HUDEP-2 (cell line): ENCODE measurements at regions not wholly inside any gene's neighbourhood (a gene's known extent, or its start where the extent isn't known, plus 50 kb on each side); places are given as distances from the start of the nearest gene placed in this dataset.
A peak's percentile ranks its signal among the peaks of the same experiment; 100 is the strongest.
"Not testable (repeated sequence)": the region's sequence is repeated elsewhere in the genome, so short reads cannot be mapped to it uniquely, and the experiment has no call there.

Experiments
- DNase-seq, 76 experiments: peaks; one replicate each; lab custom pipeline; 2025; ENCODE audit not compliant: unreplicated experiment in 76 of 76; lab: John Stamatoyannopoulos, UW

DNA sequence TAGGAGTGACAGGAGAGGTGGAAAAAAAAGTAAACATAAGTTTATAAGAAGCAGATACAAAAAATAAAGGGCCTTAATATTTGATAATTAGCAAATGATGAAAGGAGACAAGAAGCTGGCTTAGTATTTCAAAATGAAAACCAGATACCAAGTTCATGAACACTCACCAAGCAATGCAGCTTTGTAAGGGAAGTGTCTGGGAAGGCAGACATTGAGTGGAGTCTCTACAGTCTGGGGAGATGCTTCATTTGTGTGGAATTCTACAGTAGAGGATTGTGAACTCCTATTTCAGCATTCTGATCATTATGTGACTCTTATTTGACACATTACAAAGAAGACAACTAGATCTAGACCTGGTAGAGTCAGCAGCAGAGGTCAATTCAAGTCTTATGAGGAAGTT lies 1072.7 kb downstream of the DSC3 start:
- no peak for DNase-seq

DNA sequence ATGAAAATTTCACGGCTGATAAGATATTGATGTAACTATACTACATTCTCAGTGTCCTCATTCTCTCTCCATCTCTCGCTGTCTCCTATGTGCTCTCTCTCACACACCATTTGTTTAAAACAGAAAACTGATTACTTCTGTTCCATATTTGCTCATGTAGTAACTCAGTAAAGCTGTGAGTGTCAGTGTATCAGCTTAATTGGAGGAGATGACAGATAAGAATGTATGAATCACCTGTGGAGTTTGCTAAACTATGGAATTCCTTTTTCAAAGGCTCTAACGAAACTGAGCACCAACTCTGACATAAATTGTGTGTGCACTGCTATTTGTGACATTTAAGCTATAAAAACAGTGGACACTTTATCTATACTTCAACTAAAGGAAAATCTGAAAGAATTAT lies 1080.0 kb downstream of the DSC3 start:
- DNase-seq, result no peak

DNA sequence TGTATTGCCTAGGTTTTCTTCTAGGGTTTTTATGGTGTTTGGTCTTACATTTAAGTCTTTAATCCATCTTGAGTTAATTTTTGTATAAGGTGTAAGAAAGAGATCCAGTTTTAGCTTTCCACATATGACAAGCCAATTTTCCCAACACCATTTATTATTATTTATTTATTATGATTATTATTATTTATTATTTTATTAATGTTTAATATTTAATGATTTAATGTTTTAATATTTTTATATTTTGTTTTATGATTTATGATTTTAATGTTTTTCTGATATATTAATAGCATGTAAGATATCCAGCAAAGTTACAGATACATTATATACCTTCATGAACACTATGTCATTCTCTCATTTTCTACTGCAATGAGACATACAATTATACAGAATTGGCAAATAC lies 1082.0 kb downstream of the DSC3 start:
- no peak for DNase-seq

DNA sequence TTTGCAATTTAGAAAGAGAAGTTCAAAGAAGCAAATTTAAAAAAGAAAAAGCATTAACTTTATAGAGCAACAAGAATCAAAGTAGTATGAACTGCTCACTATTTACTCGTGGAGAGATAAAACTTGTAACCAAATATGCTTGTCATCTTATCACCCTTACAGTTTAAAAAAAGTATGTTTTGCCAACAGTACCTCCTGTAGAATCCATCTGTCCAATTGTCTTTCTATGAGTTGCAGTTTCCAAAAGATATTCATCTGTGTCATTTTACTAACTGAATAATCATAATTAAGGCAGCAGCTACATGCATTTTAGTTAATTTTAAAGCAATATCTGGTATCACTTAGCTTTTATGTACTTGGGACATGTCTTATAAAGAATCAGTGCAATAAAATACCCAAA lies 1112.3 kb downstream of the DSC3 start:
- no peak for DNase-seq

DNA sequence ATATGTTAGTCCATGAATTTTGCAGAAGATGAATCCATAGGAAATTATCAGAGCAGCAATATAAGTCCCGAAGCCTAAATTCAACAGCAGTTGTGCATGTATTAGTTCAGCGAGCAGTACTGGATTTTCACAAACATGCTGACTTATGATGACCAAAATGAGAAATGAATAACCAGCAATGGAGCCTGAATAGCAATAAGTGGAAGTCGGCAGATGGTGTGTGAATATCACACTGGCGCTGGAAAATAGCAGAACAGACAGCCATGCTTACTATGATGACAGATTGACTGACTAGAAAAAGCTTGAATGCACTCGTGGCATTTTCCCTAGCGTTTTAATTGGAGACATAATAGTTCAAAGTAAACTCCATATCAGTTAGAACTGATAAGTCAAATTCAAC lies 1114.5 kb downstream of the DSC3 start:
- DNase-seq, result no peak

DNA sequence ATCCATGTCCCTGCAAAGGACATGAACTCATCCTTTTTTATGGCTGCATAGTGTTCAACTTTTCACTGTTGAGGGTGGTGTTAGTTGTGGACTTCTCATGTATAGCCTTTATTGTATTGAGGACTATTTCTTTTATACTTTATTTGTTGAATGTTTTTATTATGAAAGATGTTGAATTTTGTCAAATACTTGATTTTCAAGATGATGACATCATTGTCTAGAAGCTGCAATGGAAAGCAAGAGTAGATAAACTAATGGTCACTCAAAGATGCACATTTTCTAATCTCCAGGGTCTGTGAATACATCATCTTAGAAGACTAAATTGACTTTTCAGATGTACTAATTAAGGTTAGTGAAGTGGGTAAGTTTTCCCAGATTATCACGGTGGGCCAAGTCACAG lies 1117.0 kb downstream of the DSC3 start:
- DNase-seq, result no peak

DNA sequence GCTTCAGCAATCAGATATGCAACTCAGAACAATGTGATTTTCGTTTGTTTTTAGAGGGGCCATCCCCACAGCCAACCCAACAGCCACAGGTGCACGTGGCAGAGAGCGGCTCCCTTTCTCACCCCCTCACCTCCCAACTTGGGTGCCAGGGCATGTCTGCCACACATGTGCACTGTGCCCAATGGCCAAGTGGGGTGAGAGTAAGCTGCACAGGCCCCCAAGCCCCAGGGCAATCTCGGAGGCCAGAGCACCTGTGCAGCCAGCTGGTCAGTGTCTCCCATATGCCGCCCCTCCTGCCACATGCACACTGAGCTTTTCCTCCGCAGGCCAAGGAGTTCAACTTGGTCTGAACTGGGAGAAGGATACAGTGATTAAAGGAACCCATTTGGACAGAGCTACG lies 1130.2 kb downstream of the DSC3 start:
- DNase-seq, result no peak

DNA sequence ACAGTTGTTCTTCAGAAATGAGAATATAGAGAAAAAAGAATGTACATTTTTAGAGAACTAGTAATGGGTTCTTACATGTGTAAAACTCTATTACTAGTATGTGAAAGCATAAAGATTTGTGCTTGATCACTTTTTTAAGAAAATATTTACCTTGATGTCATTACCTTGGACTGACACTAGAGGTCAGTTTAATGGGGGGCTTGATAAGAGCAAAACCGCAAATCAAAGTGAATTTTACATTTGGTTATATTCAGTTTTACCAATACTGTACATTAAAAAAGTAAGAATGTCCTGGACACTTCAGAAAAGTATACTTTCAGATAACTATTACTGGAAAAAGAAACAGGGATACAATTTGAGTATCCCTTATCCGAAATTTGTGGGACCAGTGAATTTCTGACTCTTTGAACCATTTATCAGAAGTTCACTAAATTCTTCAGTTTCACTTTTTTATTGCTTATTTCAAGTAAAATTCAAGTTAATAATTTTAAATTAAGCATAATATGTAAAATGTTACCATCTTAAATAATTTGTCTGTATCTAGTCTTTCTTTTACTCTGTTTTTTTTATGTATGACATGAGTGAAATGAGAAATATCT lies 1149.5 kb downstream of the DSC3 start:
- peak in 2 of 76 experiments; percentile 1 to 2 for DNase-seq

DNA sequence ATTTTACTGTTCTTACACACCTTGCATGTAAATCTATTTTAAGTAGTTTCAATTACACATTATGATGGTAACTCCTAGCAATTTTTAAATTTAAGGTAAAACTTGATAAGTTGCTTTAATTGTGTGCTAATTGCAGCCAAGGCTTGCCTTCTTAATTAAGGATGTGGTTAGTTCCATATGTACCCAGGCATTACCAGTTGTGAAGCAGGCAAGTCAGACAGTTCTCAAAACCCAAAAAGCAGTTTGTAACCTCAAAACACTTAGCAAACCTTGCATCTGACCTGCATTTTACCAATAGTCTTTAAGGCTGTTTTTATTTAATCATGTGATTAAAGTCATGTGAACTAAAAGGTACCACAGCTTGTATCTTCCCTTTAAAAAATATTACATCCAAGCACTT lies 1159.4 kb downstream of the DSC3 start:
- no peak for DNase-seq

DNA sequence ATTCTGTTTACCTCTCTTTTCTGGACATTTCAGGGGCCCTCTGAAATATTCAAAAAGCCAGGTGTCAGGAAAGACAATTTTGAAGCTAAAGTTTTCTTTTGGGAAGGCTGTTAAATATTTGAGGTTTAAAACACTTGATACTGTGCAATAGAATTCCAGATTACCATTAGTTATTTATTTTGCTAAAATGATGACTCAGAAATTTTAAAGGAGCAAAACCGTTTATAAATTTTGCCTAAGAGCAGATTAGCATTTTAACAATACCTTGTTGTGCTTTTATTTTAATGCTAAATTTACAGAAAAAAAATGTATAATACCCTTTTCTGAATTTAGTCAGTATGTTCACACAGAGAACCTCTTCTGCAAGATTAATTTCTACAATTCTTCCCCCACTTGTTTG lies 1159.9 kb downstream of the DSC3 start:
- no peak for DNase-seq

DNA sequence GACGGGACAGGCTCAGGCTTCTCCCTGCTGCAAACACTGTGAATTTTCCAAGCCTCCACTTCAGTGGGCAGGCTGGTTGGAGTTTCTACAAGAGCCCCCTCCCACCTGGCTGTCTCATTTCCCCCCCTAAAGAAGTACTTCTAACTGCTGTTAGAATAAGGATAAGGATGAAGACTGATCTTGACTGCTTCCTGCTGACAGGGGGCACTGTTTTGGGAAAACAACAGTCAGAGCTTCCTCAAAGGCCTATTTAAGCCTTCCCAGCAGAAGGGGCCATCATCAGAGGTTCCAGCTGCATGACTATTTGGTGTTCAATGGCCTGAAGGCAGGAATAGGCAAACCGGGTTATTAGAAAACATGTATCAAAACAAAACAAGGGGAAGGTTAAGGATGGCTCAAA lies 1162.8 kb downstream of the DSC3 start:
- DNase-seq, result no peak

DNA sequence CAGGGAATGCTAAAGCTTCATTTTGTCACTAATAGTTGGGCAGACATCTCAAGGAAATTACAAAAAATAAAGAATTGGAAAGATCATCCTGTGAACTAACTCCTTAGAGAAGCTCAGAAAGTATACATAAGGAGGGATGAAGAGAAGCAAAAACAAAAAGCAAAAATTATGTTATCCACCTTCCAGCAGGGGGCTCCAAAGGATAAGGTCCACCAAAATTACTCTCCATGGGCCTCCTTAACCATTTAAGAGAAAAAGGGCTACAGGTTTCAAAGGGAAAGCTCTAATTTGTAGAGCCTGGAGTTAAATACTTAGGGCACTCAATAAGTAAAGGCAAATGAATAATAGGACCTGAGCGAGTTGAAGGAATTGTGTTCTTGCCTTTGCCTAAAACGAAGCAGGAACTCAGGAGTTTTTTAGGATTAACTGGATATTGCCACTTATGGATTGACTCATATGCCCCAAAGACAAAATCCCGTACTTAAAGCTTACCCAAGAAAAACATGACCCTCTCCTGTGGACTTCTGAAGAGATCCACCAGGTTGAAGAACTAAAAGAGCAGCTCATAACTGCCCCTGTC lies 1167.9 kb downstream of the DSC3 start:
- DNase-seq, result peak in 15 of 76 experiments; percentile 2 to 43 (median 12)

DNA sequence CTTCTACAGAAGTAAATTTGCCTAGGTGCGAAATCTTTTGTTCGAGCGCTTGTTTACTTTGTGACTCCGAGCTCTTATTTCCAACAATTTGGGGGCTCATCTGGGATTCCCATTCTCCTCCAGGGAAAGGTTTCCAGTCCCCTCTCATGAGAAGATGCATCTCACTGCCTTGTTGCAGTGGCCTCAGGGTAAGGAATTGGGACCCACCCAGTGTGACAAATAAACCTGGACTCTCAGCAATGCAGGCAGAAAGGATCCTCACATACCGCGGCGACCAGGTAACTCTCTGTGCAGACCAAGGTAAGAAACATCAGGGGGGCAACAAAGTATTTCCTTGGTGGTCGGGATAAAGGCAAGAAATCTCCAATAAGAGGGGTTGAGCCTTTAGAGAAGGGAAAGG lies 1169.3 kb downstream of the DSC3 start:
- no peak for DNase-seq

DNA sequence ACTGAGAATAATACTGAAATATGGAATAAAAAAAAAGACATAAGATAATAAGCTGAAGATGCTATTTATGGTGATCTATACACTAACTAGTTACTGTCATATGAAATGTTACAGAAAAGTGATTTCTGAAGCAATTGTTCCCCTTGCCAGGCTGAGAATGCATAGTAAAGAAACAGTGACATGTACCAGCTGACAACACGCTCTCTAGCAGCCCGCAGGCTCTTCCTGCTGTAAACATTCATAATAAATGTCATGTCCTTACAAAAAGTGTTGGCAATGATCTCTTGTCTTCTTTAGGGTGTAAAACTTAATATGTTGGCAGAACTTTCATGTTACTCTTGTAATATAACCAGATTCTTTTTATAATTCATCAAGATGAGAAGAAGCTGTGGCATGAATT lies 1171.3 kb downstream of the DSC3 start:
- no peak for DNase-seq

DNA sequence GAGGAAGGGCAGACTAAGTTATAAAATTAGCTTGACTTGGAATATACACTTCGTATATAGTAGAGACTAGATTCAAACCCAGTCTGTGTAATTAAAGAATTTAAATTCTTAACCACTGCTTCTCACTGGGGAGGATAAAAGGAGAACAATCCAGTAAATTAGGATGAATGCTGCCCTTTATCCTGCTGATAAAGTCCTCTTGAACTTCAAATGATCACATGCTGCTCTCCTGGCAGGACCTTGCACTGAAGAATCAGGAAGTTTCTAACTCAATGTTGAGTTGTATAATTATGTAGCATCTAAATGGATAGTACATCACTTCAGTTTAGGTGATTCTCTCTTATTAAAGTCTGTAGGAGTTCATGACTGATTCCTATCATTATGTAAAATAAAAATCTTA lies 1179.7 kb downstream of the DSC3 start:
- no peak for DNase-seq

DNA sequence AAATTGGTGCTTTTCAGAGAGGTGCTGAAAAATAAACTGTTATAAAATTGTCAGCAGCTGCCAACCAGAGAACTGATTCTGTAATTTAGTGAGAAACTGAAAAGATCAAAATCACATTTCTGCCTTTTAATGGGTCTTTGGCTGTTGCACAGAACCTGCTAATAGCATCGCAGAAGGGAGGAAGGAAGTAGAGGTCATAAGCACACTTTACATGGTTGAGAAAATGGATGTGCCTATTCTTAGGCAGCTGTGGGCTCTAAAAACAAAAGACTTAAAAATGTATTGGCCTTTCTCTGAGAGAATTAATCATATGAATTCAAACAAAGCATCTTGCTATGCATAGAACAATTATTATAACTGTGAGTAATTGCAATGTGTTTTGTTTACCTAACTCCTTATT lies 1186.9 kb downstream of the DSC3 start:
- no peak for DNase-seq

DNA sequence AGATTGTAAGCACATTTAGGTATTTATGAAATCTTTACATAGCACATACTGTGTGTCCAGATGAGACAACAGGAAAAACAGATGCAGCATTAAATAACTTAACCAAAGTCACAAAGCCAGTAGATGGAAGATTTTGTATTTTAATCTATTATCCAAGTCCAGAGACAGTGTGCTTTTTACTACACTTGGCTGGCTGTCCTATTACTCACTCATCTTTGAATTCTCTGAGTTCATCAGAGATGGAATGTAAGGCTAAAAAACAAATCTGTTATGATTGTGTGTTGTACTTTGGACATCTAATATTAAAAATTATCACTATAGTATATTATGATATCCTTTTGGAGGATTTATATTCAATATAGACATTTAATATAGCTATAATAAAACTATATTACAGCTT lies 1189.4 kb downstream of the DSC3 start:
- DNase-seq, result no peak

DNA sequence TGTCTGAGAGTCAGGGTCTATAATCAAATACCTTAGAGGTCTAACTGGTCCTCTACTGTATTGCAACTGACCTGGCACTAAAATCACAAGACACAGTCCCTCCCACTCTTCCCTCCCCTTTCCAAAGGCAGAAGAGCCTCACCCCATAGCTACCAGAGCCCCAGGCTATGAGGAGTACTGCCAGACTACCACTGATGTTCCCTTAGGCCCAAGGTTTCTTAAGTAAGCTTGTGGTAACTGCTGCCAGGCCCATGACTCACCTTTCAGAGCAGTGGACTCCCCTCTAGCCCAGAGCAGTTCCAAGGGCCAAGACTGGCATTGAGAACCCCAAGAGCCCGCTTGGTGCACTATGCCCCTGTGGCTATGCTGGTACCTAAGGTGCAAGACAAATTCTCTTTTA lies 1193.4 kb downstream of the DSC3 start:
- no peak for DNase-seq

DNA sequence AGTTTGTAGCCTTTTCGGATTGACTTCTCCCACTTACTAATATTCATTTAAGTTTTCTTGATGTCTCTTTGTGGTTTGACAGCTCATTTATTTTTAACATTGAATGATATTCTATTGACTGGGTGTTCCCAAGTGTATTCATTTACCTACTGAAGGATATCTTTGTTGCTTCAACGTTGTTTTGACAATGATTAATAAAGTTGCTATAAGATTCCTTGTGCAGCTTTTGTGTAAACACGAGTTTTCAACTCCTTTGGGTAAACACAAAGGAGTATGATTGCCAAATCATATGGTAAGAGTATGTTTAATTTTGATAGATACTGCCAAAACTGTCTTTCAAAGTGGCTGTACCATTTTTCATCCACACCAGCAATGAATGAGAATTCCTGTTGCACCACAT lies 1200.9 kb downstream of the DSC3 start:
- no peak for DNase-seq

DNA sequence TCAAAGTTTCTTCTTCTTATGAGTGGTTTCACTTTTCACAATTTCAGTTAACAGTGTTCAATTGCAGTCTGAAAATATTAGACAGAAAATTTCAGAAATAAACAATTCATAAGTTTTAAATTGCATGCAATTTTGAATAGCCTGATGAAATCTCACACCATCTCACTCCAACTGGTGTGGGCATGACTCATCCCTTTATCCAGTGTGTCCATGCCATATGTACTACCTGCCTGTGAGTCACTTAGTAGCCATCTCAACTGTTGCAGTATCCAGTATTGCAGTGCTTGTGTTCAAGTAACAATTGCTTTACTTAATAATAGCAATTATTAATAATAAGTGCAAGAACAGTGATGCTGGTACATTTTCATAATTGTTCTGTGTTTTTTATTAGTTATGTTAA lies 1202.5 kb downstream of the DSC3 start:
- DNase-seq, result no peak

DNA sequence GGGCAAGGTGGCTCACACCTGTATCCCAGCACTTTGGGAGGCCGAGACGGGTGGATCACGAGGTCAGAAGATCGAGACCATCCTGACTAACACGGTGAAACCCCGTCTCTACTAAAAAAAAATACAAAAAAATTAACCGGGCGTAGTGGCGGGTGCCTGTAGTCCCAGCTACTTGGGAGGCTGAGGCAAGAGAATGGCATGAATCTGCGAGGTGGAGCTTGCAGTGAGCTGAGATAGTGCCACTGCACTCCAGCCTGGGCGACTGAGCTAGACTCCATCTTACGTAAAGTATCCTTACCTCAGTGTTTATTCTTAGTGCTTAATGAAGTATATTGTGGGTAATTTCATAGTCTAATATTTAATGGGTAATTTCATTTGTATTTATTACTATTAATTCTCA lies 1203.6 kb downstream of the DSC3 start:
- not testable (repeated sequence) for DNase-seq

DNA sequence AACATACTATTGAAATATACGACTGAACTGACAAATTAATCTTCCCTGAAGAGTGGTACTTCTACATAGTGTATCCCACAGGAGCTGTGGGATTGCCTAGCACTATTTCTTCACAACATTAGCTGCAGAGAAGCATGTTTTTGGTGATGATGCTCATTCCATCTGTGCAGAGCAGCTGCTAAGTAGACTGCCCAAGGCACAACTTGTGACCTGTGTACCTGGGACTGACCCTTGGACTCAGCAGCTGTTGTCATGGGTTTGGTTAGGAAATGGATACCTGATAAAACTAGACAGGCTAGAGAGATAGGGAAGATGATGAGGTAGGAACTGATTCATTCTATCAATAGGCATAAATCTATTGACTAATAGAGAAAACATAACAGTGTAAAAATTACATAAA lies 1204.0 kb downstream of the DSC3 start:
- no peak for DNase-seq

DNA sequence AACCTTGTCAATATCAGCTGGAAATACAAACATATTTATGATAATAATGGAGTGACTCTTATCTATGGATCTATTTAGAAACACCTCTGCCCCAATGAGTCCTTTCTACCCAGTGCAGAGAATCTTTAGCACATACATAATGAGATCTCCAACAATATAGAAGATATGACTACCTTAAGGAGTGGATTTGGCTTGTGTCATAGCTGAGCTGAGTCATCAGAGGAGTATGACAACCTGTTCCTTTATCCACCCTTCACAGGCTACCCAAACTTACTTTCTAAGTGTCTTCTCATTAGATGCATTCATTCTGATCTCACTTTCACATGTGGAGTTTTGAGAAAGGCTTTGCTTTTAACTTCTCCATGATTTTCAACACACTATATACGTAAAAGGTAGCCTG lies 1218.9 kb downstream of the DSC3 start:
- no peak for DNase-seq
